ENCODE measurements at regions not wholly inside any gene's neighbourhood (a gene's known extent, or its start where the extent isn't known, plus 50 kb on each side); places are given as distances from the start of the nearest gene placed in this dataset.

DNA sequence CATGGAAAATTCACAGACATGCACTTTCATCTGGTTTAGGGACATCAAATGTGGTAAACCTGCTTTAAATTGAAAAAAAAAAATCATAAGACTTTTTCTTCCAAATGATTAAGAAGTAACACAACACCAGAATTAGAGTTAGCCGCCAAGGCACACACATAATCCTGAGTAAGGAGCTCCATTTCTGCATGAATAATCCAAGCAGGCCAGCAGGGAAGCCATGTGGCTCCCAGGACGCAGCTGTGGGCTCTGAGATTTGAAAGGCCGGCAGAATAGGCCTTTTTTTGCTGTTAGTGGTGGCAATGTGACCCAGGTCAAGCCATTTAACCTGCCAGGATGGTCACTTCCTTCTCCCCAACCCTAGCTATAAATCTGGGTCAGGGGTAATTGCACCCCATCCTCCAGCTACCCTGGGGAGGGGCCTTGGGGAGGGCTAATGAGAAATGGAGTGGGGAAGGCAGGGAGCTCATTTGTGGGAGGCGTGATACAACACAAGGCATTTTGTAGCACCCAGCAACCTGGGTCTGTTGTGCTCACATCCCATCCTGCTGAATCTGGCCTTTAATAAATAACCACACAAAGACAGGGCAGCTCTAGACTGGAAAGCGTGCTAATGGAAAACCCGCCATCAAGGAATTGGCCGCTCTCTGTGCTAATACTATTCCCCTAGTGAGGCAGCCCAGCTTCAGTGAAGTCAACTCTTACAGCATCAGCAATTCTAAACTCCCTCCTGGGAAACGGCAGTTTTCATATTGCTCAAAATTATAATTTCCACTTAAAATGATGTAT is 178.5 kb downstream of the RHOU start:
- BruUV-seq (replicated peaks), result no TSS peak
- H3K27me3 ChIP-seq (ENCODE audit: control insufficient read depth in 1 of 2, insufficient read depth in 2 of 2, low read length in 2 of 2), result peaks cover 0 to 3% of the 10 kb centered on the region in 2 experiments; a peak in 2 of 5 replicates
- intact Hi-C loops (cut with micrococcal nuclease; ENCODE audit: unreplicated experiment) (no loop called here), in situ Hi-C loops (cut with HindIII; ENCODE audit: extremely low pct_ligation_motif_present, low pct_unique_long_range_greater_than_20kb) (no loop called here)
- no peak overlapping the region for H3K27ac ChIP-seq (ENCODE audit: extremely low read length, insufficient read depth, low read length)
- no peak for DNase-seq (ENCODE audit: low spot score)
- 74% methylated on average over 7 of the region's 8 CpGs for WGBS (ENCODE audit: low lambda C conversion rate)
- FAIRE-seq, result no peak
- H4K20me1 ChIP-seq (ENCODE audit: insufficient read depth, low read length), result no peaks in the 10 kb centered on the region
- H3K4me1 ChIP-seq (ENCODE audit: insufficient read depth, low read length), result peaks cover 29% of the 10 kb centered on the region
- no peak for ATAC-seq
- H2AFZ ChIP-seq (ENCODE audit: low read length), result no peak overlapping the region
- TF ChIP-seq, protein P1, sequence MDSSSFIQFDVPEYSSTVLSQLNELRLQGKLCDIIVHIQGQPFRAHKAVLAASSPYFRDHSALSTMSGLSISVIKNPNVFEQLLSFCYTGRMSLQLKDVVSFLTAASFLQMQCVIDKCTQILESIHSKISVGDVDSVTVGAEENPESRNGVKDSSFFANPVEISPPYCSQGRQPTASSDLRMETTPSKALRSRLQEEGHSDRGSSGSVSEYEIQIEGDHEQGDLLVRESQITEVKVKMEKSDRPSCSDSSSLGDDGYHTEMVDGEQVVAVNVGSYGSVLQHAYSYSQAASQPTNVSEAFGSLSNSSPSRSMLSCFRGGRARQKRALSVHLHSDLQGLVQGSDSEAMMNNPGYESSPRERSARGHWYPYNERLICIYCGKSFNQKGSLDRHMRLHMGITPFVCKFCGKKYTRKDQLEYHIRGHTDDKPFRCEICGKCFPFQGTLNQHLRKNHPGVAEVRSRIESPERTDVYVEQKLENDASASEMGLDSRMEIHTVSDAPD (CRISPR knock-in tag; IDR thresholded peaks at IDR 0.05), result no peak
- POLR2A ChIA-PET, result interaction anchor here (1.5 kb wide), 1 partner anchor 21 kb away, joined by 3 read pairs; no protein-coding TSS in a partner anchor
- H3K4me3 ChIP-seq (replicated peaks in 1 of 3; ENCODE audit: insufficient read depth in 1 of 3, low read depth in 2 of 3, low read length in 3 of 3), result no peak overlapping the region
- no peaks in the 10 kb centered on the region for H3K36me3 ChIP-seq (replicated peaks in 1 of 2; ENCODE audit: control insufficient read depth in 1 of 2, insufficient read depth in 2 of 2, low read length in 2 of 2)
- no peaks in the 10 kb centered on the region for H3K9me3 ChIP-seq (ENCODE audit: low read length)
- H3K79me2 ChIP-seq (ENCODE audit: insufficient read depth, low read length), result no peaks in the 10 kb centered on the region
- H3K9ac ChIP-seq (ENCODE audit: insufficient read depth, low read depth, low read length), result no peak overlapping the region
- H3K4me2 ChIP-seq (ENCODE audit: low read depth, low read length), result no peak overlapping the region
- CTCF ChIA-PET (ENCODE audit: low intra/inter-chr PET ratio, low total read pairs), result no interaction called here

DNA sequence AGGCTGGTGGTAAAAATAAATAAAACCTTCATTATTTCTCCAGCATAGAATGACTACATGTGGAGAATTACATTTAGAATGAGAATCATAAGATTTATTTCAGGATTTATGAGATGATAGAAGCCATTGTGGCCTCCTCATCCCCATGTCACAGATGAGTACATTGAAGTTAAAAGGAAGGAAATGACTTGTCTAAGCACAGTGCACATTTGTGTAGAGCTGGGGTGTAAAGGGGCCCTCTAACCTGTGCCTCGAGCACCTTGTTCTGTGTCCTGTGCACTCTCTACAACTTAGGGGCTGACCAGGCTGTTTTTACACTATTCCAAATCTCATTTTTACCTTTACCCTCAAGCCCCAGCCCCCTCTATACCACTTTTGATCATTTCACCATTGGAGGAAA is 179.4 kb downstream of the RHOU start:
- CTCF ChIA-PET (ENCODE audit: low intra/inter-chr PET ratio, low total read pairs), result no interaction called here
- WGBS (ENCODE audit: low lambda C conversion rate), result 36% methylated on average over 1 of the region's 1 CpG

More for the DNA sequence above, 179.4 kb downstream of the RHOU start:
- TF ChIP-seq IKZF4 (CRISPR knock-in tag; IDR thresholded peaks at IDR 0.05; ENCODE audit: borderline replicate concordance, low read depth, not compliant biosample characterization), result no peak
- H3K4me2 ChIP-seq (ENCODE audit: low read depth, low read length), result no peak overlapping the region
- POLR2A ChIA-PET, result interaction anchor here (1.5 kb wide), 1 partner anchor 20 kb away, joined by 3 read pairs; no protein-coding TSS in a partner anchor
- no peak overlapping the region for H2AFZ ChIP-seq (ENCODE audit: low read length)
- peaks cover 32% of the 10 kb centered on the region for H3K4me1 ChIP-seq (ENCODE audit: insufficient read depth, low read length)
- H3K36me3 ChIP-seq (replicated peaks in 1 of 2; ENCODE audit: control insufficient read depth in 1 of 2, insufficient read depth in 2 of 2, low read length in 2 of 2), result no peaks in the 10 kb centered on the region
- BruUV-seq (replicated peaks), result no TSS peak
- H3K9ac ChIP-seq (ENCODE audit: insufficient read depth, low read depth, low read length), result no peak overlapping the region
- ATAC-seq (no peak), DNase-seq (ENCODE audit: low spot score) (no peak), FAIRE-seq (no peak)
- in situ Hi-C loops (cut with HindIII; ENCODE audit: extremely low pct_ligation_motif_present, low pct_unique_long_range_greater_than_20kb) (no loop called here), intact Hi-C loops (cut with micrococcal nuclease; ENCODE audit: unreplicated experiment) (no loop called here)
- H4K20me1 ChIP-seq (ENCODE audit: insufficient read depth, low read length), result no peaks in the 10 kb centered on the region
- H3K9me3 ChIP-seq (ENCODE audit: low read length), result no peaks in the 10 kb centered on the region
- no peak overlapping the region for H3K27ac ChIP-seq (ENCODE audit: extremely low read length, insufficient read depth, low read length)
- peaks cover 0 to 3% of the 10 kb centered on the region in 2 experiments; a peak in 2 of 5 replicates for H3K27me3 ChIP-seq (ENCODE audit: control insufficient read depth in 1 of 2, insufficient read depth in 2 of 2, low read length in 2 of 2)
- H3K4me3 ChIP-seq (replicated peaks in 1 of 3; ENCODE audit: insufficient read depth in 1 of 3, low read depth in 2 of 3, low read length in 3 of 3), result no peak overlapping the region
- no peaks in the 10 kb centered on the region for H3K79me2 ChIP-seq (ENCODE audit: insufficient read depth, low read length)

Data from HepG2 (cell line).